Caki2 (cell line): ENCODE measurements at regions not wholly inside any gene's neighbourhood (a gene's known extent, or its start where the extent isn't known, plus 50 kb on each side); places are given as distances from the start of the nearest gene placed in this dataset.

Source experiments
- DNase-seq: peaks from one replicate; pipeline ENCODE4 v3.0.0-alpha.2; 2015; ENCODE audit warnings: low read depth
- in situ Hi-C: cut with HindIII; loops from 2 replicates; pipeline ENCODE4 v1.10.0; 2016; ENCODE audit warnings: low sequenced_read_pairs, low pct_unique_long_range_greater_than_20kb, mixed read lengths

GRCh38 chr2:150027164-150027563 is 439.6 kb upstream of the MMADHC start:
- DNase-seq: no peak
- in situ Hi-C loops: no loop called here

GRCh38 chr2:150023663-150024062 is 436.1 kb upstream of the MMADHC start:
- in situ Hi-C loops: no loop called here
- no peak for DNase-seq

GRCh38 chr2:150023044-150023443 is 435.5 kb upstream of the MMADHC start:
- no peak for DNase-seq
- in situ Hi-C loops: no loop called here

GRCh38 chr2:150020937-150021673 is 433.5 kb upstream of the MMADHC start:
- no peak for DNase-seq
- in situ Hi-C loops: no loop called here

GRCh38 chr2:150020221-150020620 is 432.6 kb upstream of the MMADHC start:
- peak; percentile 8 for DNase-seq
- in situ Hi-C loops: no loop called here

- in situ Hi-C loops: no loop called here
- DNase-seq: no peak
Observed at GRCh38 chr2:150019063-150019462, 431.5 kb upstream of the MMADHC start.

GRCh38 chr2:150012986-150013385 is 425.4 kb upstream of the MMADHC start:
- DNase-seq: no peak
- in situ Hi-C loops: no loop called here

GRCh38 chr2:150011161-150011730 is 423.7 kb upstream of the MMADHC start:
- in situ Hi-C loops: no loop called here
- DNase-seq: no peak

- no peak for DNase-seq
- in situ Hi-C loops: no loop called here
Observed at GRCh38 chr2:150008901-150009300, 421.3 kb upstream of the MMADHC start.

- in situ Hi-C loops: no loop called here
- no peak for DNase-seq
Observed at GRCh38 chr2:150007815-150008430, 420.3 kb upstream of the MMADHC start.

GRCh38 chr2:150006591-150006990 is 419.0 kb upstream of the MMADHC start:
- no peak for DNase-seq
- in situ Hi-C loops: no loop called here

GRCh38 chr2:150003544-150003943 is 416.0 kb upstream of the MMADHC start:
- no peak for DNase-seq
- in situ Hi-C loops: no loop called here

GRCh38 chr2:150001788-150002187 is 414.2 kb upstream of the MMADHC start:
- in situ Hi-C loops: no loop called here
- DNase-seq: no peak

- DNase-seq: no peak
- in situ Hi-C loops: no loop called here
Observed at GRCh38 chr2:149996901-149997300, 409.3 kb upstream of the MMADHC start.

- in situ Hi-C loops: no loop called here
- DNase-seq: peak; percentile 86
Observed at GRCh38 chr2:149994057-149994728, 406.6 kb upstream of the MMADHC start.

- no peak for DNase-seq
- in situ Hi-C loops: no loop called here
Observed at GRCh38 chr2:149993316-149993715, 405.7 kb upstream of the MMADHC start.

GRCh38 chr2:149991576-149991975 is 404.0 kb upstream of the MMADHC start:
- DNase-seq: peak; percentile 54
- in situ Hi-C loops: no loop called here

- in situ Hi-C loops: no loop called here
Observed at GRCh38 chr2:149990965-149991364, 403.4 kb upstream of the MMADHC start.

GRCh38 chr2:149989447-149990063 is 402.0 kb upstream of the MMADHC start:
- DNase-seq: peak; percentile 68
- in situ Hi-C loops: no loop called here

More at GRCh38 chr2:149990965-149991364, 403.4 kb upstream of the MMADHC start:
- DNase-seq: no peak
